ENCODE measurements at regions not wholly inside any gene's neighbourhood (a gene's known extent, or its start where the extent isn't known, plus 50 kb on each side); places are given as distances from the start of the nearest gene placed in this dataset.
"Not testable (repeated sequence)": the region's sequence is repeated elsewhere in the genome, so short reads cannot be mapped to it uniquely, and the experiment has no call there.

DNA sequence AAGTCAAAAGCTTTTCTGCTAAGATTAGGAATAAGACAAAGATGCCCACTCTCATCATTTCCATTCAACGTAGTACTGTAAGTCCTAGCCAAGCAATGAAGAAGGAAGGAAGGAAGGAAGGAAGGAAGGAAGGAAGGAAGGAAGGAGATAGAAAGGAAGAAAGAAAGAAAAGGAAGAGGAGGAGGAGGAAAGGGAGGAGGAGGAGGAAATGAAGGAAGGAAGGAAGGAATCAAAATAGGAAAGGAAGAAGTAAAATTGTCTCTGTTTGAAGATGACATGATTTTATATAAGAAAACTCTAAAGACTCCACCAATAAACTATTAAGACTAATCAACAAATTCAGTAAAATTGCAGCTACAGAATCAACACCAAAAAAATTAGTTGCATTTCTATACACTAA lies 66.0 kb upstream of the DHRS4 start:
- POLR2A ChIA-PET (ENCODE audit: unreplicated experiment), result no interaction called here
- no peak overlapping the region for H2AFZ ChIP-seq
- no peak for TF ChIP-seq EZH2 (IDR thresholded peaks at IDR 0.05; ENCODE audit: low read depth)
- TF ChIP-seq, protein P1, sequence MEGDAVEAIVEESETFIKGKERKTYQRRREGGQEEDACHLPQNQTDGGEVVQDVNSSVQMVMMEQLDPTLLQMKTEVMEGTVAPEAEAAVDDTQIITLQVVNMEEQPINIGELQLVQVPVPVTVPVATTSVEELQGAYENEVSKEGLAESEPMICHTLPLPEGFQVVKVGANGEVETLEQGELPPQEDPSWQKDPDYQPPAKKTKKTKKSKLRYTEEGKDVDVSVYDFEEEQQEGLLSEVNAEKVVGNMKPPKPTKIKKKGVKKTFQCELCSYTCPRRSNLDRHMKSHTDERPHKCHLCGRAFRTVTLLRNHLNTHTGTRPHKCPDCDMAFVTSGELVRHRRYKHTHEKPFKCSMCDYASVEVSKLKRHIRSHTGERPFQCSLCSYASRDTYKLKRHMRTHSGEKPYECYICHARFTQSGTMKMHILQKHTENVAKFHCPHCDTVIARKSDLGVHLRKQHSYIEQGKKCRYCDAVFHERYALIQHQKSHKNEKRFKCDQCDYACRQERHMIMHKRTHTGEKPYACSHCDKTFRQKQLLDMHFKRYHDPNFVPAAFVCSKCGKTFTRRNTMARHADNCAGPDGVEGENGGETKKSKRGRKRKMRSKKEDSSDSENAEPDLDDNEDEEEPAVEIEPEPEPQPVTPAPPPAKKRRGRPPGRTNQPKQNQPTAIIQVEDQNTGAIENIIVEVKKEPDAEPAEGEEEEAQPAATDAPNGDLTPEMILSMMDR (conservative IDR thresholded peaks at IDR 0.05), result no peak

GRCh38 chr14:23891717-23892116 lies 61.9 kb upstream of the DHRS4 start:
- H3K9me3 ChIP-seq (ENCODE audit: insufficient read depth, low read depth); POLR2A ChIA-PET (ENCODE audit: unreplicated experiment); H3K4me2 ChIP-seq; H4K20me1 ChIP-seq (ENCODE audit: insufficient read depth); CTCF ChIA-PET; H2AFZ ChIP-seq; DNase-seq; H3K4me1 ChIP-seq (replicated peaks; ENCODE audit: insufficient read depth); intact Hi-C loops (cut with micrococcal nuclease; ENCODE audit: unreplicated experiment); H3K79me2 ChIP-seq (ENCODE audit: low read depth); H3K27me3 ChIP-seq (ENCODE audit: insufficient read depth, low read depth); H3K9me2 ChIP-seq (ENCODE audit: insufficient read depth); H3F3A ChIP-seq (ENCODE audit: insufficient read depth, low read depth); H3K4me3 ChIP-seq; BruUV-seq (replicated peaks); H3K27ac ChIP-seq; H3K36me3 ChIP-seq (ENCODE audit: low read depth): not testable (repeated sequence)

More for the DNA sequence above, 66.0 kb upstream of the DHRS4 start:
- H3K4me3 ChIP-seq, result no peak overlapping the region
- no peaks in the 10 kb centered on the region for H3K9me2 ChIP-seq (ENCODE audit: insufficient read depth)
- H3K4me2 ChIP-seq, result no peak overlapping the region
- no peaks in the 10 kb centered on the region for H3K36me3 ChIP-seq (ENCODE audit: low read depth)
- no peaks in the 10 kb centered on the region for H3F3A ChIP-seq (ENCODE audit: insufficient read depth, low read depth)
- intact Hi-C loops (cut with micrococcal nuclease; ENCODE audit: unreplicated experiment), result no loop called here
- no peaks in the 10 kb centered on the region for H4K20me1 ChIP-seq (ENCODE audit: insufficient read depth)
- no peaks in the 10 kb centered on the region for H3K9me3 ChIP-seq (ENCODE audit: insufficient read depth, low read depth)
- BruUV-seq (replicated peaks), result no TSS peak
- H3K4me1 ChIP-seq (replicated peaks; ENCODE audit: insufficient read depth), result no peaks in the 10 kb centered on the region
- DNase-seq, result no peak
- H3K27me3 ChIP-seq (ENCODE audit: insufficient read depth, low read depth), result no peaks in the 10 kb centered on the region
- H3K79me2 ChIP-seq (ENCODE audit: low read depth), result no peaks in the 10 kb centered on the region
- H3K27ac ChIP-seq, result no peak overlapping the region
- CTCF ChIA-PET, result no interaction called here

DNA sequence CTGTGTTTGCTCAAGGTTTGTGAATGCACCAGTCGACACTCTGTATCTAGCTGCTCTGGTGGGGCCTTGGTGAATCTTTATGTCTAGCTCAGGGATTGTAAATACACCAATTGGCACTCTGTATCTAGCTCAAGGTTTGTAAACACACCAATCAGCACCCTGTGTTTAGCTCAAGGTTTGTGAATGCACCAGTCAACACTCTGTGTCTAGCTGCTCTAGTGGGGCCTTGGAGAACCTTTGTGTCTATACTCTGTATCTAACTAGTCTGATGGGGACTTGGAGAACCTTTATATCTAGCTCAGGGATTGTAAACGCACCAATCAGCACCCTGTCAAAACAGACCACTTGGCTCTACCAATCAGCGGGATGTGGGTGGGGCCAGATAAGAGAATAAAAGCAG lies 61.3 kb upstream of the DHRS4 start:
- not testable (repeated sequence) for H3K4me2 ChIP-seq

GRCh38 chr14:23894362-23895052 lies 59.1 kb upstream of the DHRS4 start:
- no peaks in the 10 kb centered on the region for H3K36me3 ChIP-seq (ENCODE audit: low read depth)
- ChIA-PET POLR2A (ENCODE audit: unreplicated experiment) (no interaction called here), CTCF (no interaction called here)
- H3K9me3 ChIP-seq (ENCODE audit: insufficient read depth, low read depth), result no peaks in the 10 kb centered on the region
- no TSS peak for BruUV-seq (replicated peaks)
- H3F3A ChIP-seq (ENCODE audit: insufficient read depth, low read depth), result no peaks in the 10 kb centered on the region
- H3K9me2 ChIP-seq (ENCODE audit: insufficient read depth), result no peaks in the 10 kb centered on the region
- H4K20me1 ChIP-seq (ENCODE audit: insufficient read depth), result no peaks in the 10 kb centered on the region
- no peak for DNase-seq
- H2AFZ ChIP-seq, result no peak overlapping the region
- intact Hi-C loops (cut with micrococcal nuclease; ENCODE audit: unreplicated experiment), result no loop called here
- no peaks in the 10 kb centered on the region for H3K79me2 ChIP-seq (ENCODE audit: low read depth)
- TF ChIP-seq EZH2 (IDR thresholded peaks at IDR 0.05; ENCODE audit: low read depth), result no peak
- TF ChIP-seq, protein P1 (conservative IDR thresholded peaks at IDR 0.05), result no peak
- no peak overlapping the region for H3K27ac ChIP-seq
- no peaks in the 10 kb centered on the region for H3K4me1 ChIP-seq (replicated peaks; ENCODE audit: insufficient read depth)
- H3K4me3 ChIP-seq, result no peak overlapping the region
- no peaks in the 10 kb centered on the region for H3K27me3 ChIP-seq (ENCODE audit: insufficient read depth, low read depth)
- H3K4me2 ChIP-seq, result no peak overlapping the region

More for the DNA sequence above, 61.3 kb upstream of the DHRS4 start:
- H3K4me1 ChIP-seq (replicated peaks; ENCODE audit: insufficient read depth); POLR2A ChIA-PET (ENCODE audit: unreplicated experiment); H3K36me3 ChIP-seq (ENCODE audit: low read depth); H3K27me3 ChIP-seq (ENCODE audit: insufficient read depth, low read depth); CTCF ChIA-PET; H3K9me3 ChIP-seq (ENCODE audit: insufficient read depth, low read depth); H2AFZ ChIP-seq; H3K4me3 ChIP-seq; H3K27ac ChIP-seq; H3F3A ChIP-seq (ENCODE audit: insufficient read depth, low read depth); H4K20me1 ChIP-seq (ENCODE audit: insufficient read depth); BruUV-seq (replicated peaks); DNase-seq; H3K9me2 ChIP-seq (ENCODE audit: insufficient read depth); intact Hi-C loops (cut with micrococcal nuclease; ENCODE audit: unreplicated experiment); H3K79me2 ChIP-seq (ENCODE audit: low read depth): not testable (repeated sequence)

Data from PC-9 (cell line).